HG02642 (cell line): ENCODE measurements at regions not wholly inside any gene's neighbourhood (a gene's known extent, or its start where the extent isn't known, plus 50 kb on each side); places are given as distances from the start of the nearest gene placed in this dataset.
"Not testable (repeated sequence)": the region's sequence is repeated elsewhere in the genome, so short reads cannot be mapped to it uniquely, and the experiment has no call there.

Experiments used
- ATAC-seq: cut with Tn5 transposase; IDR thresholded peaks from one replicate; pipeline ENCODE4 v1.9.1; 2021; ENCODE audit warnings: mild to moderate bottlenecking; ENCODE audit not compliant: unreplicated experiment, poor library complexity

GRCh38 chr3:178119608-178120295, 416.5 kb upstream of the KCNMB2 start:
- ATAC-seq = not testable (repeated sequence)

DNA sequence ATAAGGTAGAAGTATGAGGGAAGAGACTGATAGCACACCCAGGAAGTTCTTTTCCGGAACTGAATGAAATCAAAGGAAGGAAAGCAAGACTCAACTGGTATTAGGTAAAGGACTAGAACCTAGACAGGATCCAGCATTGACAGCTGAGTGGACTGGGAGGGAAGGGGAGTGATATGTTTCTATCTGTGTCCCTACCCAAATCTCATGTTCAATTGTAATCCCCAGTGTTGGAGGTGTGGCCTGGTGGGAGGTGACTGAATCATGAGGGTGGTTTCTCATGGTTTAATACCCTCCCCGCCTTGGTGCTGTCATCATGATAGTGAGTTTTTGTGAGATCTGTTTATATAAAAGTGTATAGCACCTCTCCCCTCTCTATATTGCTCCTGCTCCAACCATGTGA, 415.9 kb upstream of the KCNMB2 start:
- no peak for ATAC-seq

- ATAC-seq = no peak
These were observed 409.6 kb upstream of the KCNMB2 start for GRCh38 chr3:178126686-178127085.

DNA sequence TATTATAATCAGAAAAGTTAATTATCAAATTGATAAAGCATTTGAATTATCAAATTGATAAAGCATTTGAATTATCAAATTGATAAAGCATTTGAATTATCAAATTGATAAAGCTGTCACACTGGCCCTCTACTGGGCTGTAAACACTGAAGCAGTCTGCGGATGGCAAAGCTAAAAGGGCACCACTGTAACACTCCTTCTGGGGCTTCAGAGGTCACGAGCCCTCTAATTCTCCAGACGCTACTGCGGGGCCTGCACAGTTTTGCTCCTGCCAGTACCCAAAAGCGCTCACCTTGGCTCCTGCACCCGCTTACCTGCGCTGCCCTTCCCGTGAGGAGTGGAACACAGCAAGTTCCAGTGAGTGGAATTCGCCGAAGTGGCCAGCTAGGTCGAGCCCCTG, 409.0 kb upstream of the KCNMB2 start:
- ATAC-seq = no peak

GRCh38 chr3:178129109-178129508, 407.1 kb upstream of the KCNMB2 start:
- no peak for ATAC-seq

GRCh38 chr3:178131801-178132200, 404.4 kb upstream of the KCNMB2 start:
- no peak for ATAC-seq

DNA sequence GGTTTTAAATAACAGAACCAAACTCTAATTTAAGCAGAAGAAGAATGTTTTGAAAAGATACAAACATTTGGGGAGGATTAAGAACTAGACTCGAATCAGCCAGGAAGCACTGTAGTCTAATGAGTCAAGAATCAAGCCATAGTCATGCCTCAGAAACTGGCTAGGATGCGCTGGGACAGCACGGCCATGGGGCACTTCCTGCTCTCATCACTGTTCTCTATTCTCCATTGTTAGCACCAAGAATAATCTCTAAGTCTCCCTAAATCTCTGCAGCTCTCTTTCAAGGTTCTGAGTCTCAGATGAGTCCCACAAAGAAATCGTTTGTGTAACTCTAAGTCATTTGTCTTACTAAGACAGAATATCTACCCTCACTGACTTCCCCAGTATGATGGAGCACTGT, 399.0 kb upstream of the KCNMB2 start:
- ATAC-seq = no peak

GRCh38 chr3:178137831-178138230, 398.4 kb upstream of the KCNMB2 start:
- no peak for ATAC-seq

DNA sequence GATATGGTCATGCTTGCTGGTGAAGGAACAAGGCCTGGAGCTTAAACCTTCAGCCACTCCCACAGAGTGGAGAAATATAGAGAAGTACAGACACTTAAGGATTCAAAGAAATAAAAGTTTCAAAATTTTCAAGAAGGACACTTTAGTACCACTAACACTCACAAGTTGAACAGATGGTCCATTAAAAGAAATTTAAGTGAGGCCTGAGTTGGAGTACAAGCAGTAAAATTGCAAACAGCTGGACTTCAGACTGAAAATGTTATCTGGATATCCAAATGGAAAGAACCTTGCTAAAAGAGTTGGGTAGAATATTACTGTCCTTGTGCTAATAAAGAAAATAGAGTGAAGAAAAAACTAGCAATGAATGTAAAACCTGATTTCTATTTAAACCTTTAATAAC, 397.1 kb upstream of the KCNMB2 start:
- no peak for ATAC-seq

GRCh38 chr3:178140531-178141304, 395.5 kb upstream of the KCNMB2 start:
- no peak for ATAC-seq

GRCh38 chr3:178141305-178141684, 394.9 kb upstream of the KCNMB2 start:
- not testable (repeated sequence) for ATAC-seq

- ATAC-seq = no peak
These were observed 389.8 kb upstream of the KCNMB2 start for GRCh38 chr3:178146406-178146831.

DNA sequence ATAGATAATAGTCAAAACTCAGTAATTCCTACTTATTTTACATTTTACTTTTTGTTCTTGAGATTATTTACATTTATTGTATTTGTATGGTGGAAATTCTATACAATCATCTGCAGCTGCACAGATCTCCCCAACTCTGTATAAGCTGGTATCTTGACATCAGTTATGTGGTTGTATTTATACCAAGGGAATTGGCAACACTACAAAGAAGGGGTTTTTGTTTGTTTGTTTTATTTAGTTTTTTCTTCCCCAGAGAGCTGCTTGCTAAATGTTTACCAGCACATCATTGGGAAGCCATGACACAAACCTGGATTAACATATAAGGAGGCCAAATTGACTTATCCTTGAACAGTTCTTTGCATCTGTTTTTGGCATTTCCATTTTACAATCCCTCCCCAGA, 389.2 kb upstream of the KCNMB2 start:
- ATAC-seq = no peak

DNA sequence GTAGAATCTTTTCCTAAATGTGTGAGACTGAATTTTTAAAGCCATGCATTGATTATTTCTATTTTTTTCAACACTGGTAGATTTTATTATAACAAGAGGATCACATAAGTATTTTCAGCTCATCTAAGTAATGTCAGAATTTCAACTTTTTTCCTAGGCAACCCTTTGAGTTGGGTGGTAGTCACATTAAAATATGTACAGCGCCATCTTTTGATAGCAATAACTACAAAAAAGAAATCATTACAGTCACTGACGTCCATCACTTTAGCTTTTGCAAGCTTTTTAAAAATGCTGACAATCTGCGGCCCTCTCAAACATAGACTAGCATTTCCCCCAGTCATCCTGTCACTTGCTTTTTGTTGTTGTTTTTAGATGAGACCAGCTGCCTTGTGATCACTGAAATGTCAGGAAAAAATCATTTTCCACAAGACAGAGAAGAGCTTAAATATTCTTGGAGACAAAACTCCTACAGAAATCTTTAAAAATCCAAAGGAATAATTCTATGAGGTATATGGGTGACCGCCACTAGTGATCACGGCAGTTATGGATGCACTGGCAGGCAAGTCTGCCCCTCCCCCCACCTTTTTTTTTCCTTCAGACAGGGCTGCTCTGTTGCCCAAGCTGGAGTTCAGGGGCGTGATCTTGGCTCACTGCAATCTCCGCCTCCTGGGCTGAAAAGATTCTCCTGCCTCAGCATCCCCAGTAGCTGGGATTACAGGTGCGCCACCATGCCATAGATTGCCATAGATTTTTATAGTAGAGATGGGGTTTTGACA, 384.0 kb upstream of the KCNMB2 start:
- ATAC-seq = no peak

- no peak for ATAC-seq
These were observed 383.2 kb upstream of the KCNMB2 start for GRCh38 chr3:178152988-178153387.

DNA sequence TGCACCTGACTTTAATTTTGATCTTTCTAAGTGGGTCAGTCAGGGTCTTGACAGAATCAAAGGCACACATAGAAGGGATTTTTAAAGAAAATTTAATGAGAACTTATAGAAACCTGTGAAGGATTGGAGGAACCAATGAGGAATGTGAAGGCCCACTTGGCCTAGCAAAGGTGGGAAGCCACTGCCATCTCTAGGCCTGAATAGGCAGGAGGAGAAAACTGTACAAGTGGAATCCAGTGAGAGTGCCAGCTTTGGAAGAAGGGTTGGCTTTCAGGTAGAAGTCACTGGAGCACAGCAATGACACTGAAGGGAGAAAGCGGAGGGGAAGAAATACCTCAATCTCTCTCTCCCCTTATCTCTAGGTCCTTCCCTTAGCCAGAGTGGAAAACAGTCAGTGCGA, 380.7 kb upstream of the KCNMB2 start:
- ATAC-seq = no peak

GRCh38 chr3:178156301-178156700, 379.9 kb upstream of the KCNMB2 start:
- no peak for ATAC-seq

GRCh38 chr3:178159691-178160220, 376.5 kb upstream of the KCNMB2 start:
- no peak for ATAC-seq

DNA sequence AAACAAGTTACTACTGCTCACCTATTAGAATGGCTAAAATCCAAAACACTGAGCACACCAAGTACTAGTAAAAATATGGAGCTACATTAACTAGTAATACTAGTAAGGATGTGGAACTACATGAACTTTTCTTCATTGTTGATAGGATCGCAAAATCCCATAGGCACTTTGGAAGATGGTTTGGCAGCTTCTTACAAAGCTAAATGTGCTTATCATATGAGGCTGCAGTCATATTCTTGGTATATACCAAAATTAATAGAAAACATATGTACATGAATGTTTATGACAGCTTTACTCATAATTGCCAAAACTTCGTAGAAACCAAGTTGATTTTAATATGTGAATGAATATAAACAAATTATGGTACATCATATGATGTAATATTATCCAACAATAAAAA, 366.8 kb upstream of the KCNMB2 start:
- ATAC-seq = no peak

GRCh38 chr3:178170698-178171535, 365.3 kb upstream of the KCNMB2 start:
- ATAC-seq = no peak
